ENCODE measurements at regions not wholly inside any gene's neighbourhood (a gene's known extent, or its start where the extent isn't known, plus 50 kb on each side); places are given as distances from the start of the nearest gene placed in this dataset.

DNA sequence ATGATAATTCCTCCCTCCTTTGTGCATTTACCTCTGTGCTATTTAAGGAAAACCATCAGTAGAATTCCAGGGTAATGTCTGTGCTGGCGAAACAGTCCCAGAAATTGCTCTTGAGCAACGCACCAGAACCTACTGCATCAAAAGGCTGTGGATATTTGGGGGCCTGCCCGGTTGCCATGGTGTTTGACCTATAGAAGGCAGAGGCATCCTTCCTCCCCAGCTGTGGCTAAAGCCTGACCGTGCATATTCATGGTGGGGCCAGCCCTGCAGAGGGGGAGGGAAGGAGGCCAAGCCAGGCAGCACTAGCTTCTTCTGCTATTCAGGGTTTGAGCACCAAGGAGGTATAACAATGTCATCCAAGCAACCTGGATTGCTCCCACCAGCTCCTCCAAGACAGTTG is 215.0 kb upstream of the E2F8 start:
- DNase-seq (ENCODE audit: low read depth in 1 of 2, low spot score in 1 of 2) = no peak
- no peak for TF ChIP-seq JUND (IDR thresholded peaks at IDR 0.05; ENCODE audit: low read depth)
- in situ Hi-C loops (cut with HindIII; ENCODE audit: low pct_unique_long_range_greater_than_20kb, low sequenced_read_pairs) = no loop called here

DNA sequence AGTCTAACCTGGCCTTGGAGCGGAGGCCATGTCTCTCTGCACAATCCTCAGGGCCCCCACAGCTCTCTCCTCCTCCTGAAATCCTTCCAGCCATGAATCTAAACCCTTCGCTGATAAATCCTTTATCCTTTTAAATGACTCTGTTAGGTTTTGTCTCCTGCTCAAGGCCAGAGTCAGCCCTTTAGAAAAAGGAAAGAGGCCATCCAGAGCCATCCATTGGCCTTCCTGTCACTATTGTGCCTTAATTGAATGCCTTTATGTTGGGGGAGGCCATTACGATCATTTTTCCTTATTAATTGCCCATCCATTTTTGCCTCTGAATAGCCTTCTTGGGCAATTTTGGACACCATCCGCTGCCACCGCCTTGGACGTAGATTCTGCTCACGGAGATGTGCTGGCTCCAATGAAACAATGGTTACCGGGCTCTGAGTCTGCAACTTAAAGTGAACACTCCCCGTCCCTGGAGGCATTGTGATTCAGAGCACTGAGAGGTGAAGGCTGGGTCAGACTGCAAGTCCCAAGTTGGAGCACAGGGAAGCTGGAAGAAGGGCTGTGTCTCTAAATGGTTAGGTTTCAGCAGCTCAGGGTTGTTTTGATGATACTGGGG is 213.0 kb upstream of the E2F8 start:
- no peak for DNase-seq (ENCODE audit: low read depth in 1 of 2, low spot score in 1 of 2)
- TF ChIP-seq JUND (IDR thresholded peaks at IDR 0.05; ENCODE audit: low read depth) = no peak
- in situ Hi-C loops (cut with HindIII; ENCODE audit: low pct_unique_long_range_greater_than_20kb, low sequenced_read_pairs) = no loop called here

DNA sequence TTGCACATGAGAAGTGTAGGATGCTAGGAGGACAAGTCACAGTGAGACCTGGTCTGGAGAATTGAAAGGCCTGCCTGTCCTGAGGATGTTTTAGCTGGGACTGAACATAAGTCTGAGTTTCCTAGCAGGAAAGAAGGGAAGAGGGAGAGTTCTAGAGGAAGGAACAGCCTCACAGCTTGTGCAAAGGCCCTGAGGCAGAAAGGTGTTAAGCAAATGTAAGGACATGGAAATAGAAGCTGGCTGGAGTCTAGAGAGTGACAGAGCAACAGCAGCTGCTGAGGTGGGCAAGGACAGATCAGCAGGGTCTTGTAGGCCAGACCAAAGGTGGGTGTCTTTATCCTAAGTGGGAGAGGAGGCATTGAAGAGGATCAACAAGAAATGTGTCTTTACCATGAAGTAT is 210.9 kb upstream of the E2F8 start:
- in situ Hi-C loops (cut with HindIII; ENCODE audit: low pct_unique_long_range_greater_than_20kb, low sequenced_read_pairs) = no loop called here
- DNase-seq (ENCODE audit: low read depth in 1 of 2, low spot score in 1 of 2) = no peak
- no peak for TF ChIP-seq JUND (IDR thresholded peaks at IDR 0.05; ENCODE audit: low read depth)

DNA sequence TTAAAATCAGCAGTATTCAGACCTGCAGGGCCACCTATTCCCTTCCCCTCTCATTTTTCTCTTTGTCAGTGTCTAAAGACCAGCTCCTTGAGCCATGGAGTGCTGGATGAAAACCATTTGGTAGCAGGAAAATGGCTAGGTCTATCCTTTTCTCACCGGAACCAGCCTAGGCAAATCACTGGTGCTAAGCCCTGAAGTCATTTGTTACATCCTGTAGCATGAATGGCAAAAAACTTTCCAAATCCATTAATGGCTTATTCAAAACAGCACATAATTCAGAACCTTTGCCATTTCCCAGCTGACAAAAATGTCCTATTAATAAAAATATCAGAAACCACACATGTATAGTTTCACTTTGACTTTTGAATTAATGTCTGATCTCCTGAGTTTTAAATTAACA is 209.5 kb upstream of the E2F8 start:
- no peak for TF ChIP-seq JUND (IDR thresholded peaks at IDR 0.05; ENCODE audit: low read depth)
- in situ Hi-C loops (cut with HindIII; ENCODE audit: low pct_unique_long_range_greater_than_20kb, low sequenced_read_pairs) = no loop called here
- DNase-seq (ENCODE audit: low read depth in 1 of 2, low spot score in 1 of 2) = no peak

DNA sequence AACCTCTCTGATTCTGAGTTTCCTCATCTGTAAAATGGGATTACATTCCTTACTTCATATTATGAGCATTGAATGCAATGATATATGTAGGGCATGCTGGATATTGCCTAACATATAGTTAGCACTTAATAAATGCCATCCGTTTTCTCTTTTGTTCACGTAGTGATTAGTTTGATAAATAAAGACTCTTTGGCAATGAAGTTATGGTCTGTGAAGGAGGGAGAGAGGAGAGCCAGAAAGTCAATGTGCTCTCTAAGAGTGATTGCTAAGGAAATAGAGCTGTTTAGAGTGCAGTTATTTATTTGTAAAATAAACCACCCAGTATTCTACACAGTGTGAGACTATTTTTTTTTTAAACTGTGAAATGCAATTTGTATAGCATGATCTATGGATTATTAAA is 207.9 kb upstream of the E2F8 start:
- DNase-seq (ENCODE audit: low read depth in 1 of 2, low spot score in 1 of 2) = no peak
- TF ChIP-seq JUND (IDR thresholded peaks at IDR 0.05; ENCODE audit: low read depth) = no peak
- in situ Hi-C loops (cut with HindIII; ENCODE audit: low pct_unique_long_range_greater_than_20kb, low sequenced_read_pairs) = no loop called here

DNA sequence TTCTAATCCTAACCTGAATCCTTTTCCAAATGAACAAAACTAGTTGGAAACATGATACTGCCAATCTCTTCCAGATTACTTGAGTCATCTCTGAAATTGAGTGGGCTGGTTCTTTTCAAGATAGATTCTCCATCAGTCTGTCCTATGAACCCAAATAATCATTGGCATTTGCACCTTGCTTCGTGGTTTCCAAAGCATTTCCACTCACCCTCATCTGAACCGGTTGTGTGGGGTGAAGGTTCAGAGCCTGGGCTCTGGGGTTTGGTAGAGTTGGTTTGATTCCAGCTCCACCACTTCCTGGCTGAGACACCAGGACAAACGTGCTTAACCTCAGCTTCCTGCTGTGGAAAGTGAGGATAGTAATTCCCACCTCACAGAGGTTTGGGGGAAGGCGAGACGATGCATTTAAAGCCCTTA is 206.4 kb upstream of the E2F8 start:
- DNase-seq (ENCODE audit: low read depth in 1 of 2, low spot score in 1 of 2) = no peak
- in situ Hi-C loops (cut with HindIII; ENCODE audit: low pct_unique_long_range_greater_than_20kb, low sequenced_read_pairs) = no loop called here
- TF ChIP-seq JUND (IDR thresholded peaks at IDR 0.05; ENCODE audit: low read depth) = no peak

DNA sequence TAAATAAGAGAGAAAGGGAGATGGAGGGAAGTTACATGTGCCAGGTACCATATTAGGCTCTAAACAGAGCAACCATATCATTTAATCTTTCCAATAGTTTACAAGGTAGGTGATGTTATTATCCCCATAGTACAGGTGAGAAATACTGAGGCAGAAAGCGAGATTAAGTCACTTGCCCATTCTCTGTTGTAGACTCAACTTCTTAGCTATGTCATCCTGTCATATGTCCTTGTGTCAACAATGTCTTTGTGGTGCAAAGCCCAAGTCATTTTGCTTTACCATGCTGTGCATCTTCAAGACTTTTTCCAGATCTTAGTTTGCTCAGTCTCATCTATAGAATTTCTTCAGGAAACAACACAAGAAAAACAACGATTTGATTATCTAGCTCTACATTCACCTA is 205.0 kb upstream of the E2F8 start:
- no peak for TF ChIP-seq JUND (IDR thresholded peaks at IDR 0.05; ENCODE audit: low read depth)
- in situ Hi-C loops (cut with HindIII; ENCODE audit: low pct_unique_long_range_greater_than_20kb, low sequenced_read_pairs) = no loop called here
- DNase-seq (ENCODE audit: low read depth in 1 of 2, low spot score in 1 of 2) = no peak

DNA sequence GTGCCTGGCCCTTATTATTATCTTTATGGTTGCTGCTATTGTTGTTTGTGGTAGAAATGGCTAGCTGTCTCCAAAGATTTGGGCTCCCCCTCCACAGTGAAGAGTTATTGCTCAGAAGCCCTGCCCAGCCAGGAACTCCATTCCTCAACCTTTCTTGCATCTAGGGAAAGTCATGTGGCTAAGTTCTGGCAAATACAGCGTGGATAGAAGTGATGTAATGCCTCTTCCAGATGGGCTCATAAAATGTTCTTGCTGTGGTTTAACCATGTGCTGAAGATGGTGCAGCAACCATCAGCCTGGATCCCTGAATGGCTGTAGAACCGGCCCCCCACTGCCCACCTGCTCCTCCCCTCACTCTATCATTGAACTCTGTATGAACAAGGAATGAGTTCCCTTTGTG is 203.5 kb upstream of the E2F8 start:
- in situ Hi-C loops (cut with HindIII; ENCODE audit: low pct_unique_long_range_greater_than_20kb, low sequenced_read_pairs) = no loop called here
- TF ChIP-seq JUND (IDR thresholded peaks at IDR 0.05; ENCODE audit: low read depth) = no peak
- no peak for DNase-seq (ENCODE audit: low read depth in 1 of 2, low spot score in 1 of 2)

DNA sequence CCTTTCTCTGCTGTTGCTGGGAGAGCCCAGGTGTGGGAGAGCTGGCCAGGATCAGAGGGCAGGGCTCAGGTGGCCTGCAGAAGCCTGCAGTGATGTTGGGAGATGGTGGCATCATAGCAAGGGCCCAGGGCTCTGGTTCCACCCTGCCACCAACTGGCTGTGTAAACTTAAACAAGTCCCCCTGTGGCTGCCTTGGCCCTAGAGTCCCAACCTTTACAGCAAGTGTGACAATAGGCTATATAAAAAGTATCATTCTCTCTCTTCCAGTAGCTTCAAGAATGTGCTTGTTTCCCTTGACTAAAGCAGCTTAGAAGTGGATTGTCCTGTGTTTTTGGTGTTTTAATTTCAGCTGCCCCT is 201.8 kb upstream of the E2F8 start:
- no peak for DNase-seq (ENCODE audit: low read depth in 1 of 2, low spot score in 1 of 2)
- no peak for TF ChIP-seq JUND (IDR thresholded peaks at IDR 0.05; ENCODE audit: low read depth)
- in situ Hi-C loops (cut with HindIII; ENCODE audit: low pct_unique_long_range_greater_than_20kb, low sequenced_read_pairs) = no loop called here

DNA sequence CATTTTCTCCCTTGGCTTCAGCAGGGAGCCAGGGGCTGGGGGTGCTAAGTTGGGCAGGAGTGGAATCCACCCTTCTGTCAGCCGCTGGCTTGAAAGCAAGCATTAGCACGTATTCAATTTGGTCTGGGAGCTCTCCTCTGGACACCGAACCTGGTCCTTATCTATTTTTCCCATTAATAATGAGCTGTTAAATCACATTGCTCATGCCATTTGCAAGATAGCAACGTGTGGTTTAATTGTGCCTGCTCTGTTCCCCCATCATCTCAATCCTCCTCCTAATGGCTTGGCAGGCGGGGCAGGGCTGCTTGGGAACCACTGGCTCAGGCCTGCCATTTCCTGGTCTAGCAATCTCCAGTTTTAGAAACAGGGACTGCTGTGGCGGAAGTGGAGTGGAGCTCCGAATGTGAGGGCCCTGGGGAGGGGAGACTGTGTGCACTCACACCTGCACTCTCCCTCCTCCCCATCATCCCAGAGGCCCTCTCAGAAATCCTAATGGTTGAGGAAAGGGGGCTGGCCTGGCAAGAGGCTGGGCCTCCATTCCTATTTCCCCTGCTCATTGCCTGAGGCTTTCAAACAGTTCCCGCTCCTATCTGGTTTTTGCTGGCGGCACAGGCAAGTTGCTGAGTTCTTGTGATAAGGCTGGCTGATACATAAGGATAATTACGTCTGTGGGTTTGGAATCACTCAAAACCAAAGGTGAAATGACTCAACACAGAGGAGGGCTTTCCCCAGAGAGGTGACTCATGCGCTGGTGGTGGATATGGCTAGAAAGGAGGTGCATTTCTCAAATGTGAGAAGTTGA is 201.2 kb upstream of the E2F8 start:
- no peak for DNase-seq (ENCODE audit: low read depth in 1 of 2, low spot score in 1 of 2)
- TF ChIP-seq JUND (IDR thresholded peaks at IDR 0.05; ENCODE audit: low read depth) = no peak
- in situ Hi-C loops (cut with HindIII; ENCODE audit: low pct_unique_long_range_greater_than_20kb, low sequenced_read_pairs) = no loop called here

DNA sequence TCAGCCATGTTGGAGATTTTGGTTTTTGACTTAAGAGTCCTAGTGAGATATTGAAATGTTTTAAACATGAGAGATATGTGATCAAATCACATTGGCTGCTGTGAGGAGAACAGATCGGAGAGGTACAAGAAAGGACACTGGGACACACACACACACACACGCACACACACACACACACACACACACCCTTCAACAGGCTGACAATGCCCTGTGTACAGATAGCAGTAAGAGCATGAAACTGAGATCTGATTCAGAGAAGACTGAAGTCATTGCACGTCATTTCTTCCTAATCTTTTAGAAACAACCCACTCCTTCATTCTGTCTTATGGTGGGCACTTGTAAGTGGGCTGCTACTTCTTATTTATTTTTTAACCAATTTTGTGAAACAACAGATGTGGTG is 200.5 kb upstream of the E2F8 start:
- DNase-seq (ENCODE audit: low read depth in 1 of 2, low spot score in 1 of 2) = no peak
- in situ Hi-C loops (cut with HindIII; ENCODE audit: low pct_unique_long_range_greater_than_20kb, low sequenced_read_pairs) = no loop called here
- TF ChIP-seq JUND (IDR thresholded peaks at IDR 0.05; ENCODE audit: low read depth) = no peak

DNA sequence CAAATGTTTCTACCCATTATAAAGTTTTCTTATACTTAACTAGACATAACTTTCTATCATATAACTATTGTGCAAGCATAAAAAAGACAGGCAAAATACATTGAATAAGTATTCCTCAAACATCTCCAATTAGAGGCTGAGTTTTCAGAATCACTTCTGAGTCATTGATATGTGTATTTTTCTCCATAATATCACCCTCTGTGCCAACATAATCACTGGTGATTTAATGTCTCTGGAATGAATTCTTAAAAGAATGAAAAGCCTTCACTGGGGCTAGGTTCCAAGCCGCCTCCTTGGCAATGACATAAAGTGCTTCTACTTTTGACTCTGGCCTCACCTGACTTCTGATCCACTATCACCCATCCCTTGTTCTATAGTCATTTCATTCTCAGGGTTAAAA is 197.0 kb upstream of the E2F8 start:
- TF ChIP-seq JUND (IDR thresholded peaks at IDR 0.05; ENCODE audit: low read depth) = no peak
- in situ Hi-C loops (cut with HindIII; ENCODE audit: low pct_unique_long_range_greater_than_20kb, low sequenced_read_pairs) = no loop called here
- no peak for DNase-seq (ENCODE audit: low read depth in 1 of 2, low spot score in 1 of 2)

DNA sequence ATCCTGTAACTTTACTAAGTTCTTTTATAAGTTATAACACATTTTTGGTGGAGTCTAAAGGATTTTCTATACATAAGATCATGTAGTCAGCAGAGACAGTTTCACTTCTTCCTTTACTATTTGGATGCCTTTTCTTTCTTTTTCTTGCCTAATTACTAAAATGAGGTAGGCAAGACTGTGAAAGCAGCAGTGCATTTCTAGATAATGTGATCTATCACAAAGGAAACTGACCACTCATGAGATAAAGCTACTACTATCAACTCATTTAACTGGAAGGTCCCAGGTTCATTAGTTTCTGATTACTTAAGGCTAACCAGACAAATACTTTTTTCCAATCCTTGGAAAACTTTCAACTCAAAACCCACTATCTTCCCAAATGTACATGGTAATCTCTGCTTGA is 196.2 kb upstream of the E2F8 start:
- DNase-seq (ENCODE audit: low read depth in 1 of 2, low spot score in 1 of 2) = no peak
- in situ Hi-C loops (cut with HindIII; ENCODE audit: low pct_unique_long_range_greater_than_20kb, low sequenced_read_pairs) = no loop called here
- TF ChIP-seq JUND (IDR thresholded peaks at IDR 0.05; ENCODE audit: low read depth) = no peak

Data from T47D (cell line).